ENCODE measurements at regions not wholly inside any gene's neighbourhood (a gene's known extent, or its start where the extent isn't known, plus 50 kb on each side); places are given as distances from the start of the nearest gene placed in this dataset.

GRCh38 chr12:107378609-107379008 is 285.3 kb upstream of the CRY1 start:
- TF ChIP-seq CTCF (IDR thresholded peaks at IDR 0.05; ENCODE audit: low read length) (no peak), EZH2 (IDR thresholded peaks at IDR 0.05; ENCODE audit: borderline replicate concordance, low read length) (no peak)

All from OCI-LY1 (cell line).